Hepatocyte (in vitro differentiated cells): ENCODE measurements at regions not wholly inside any gene's neighbourhood (a gene's known extent, or its start where the extent isn't known, plus 50 kb on each side); places are given as distances from the start of the nearest gene placed in this dataset.

ENCODE experiments used
- EZH2 ChIP-seq: fragments of 200-600 bp; sonication (generic); IDR thresholded peaks from 2 replicates; pipeline ENCODE4 v1.6.1; 2016; ENCODE audit warnings: antibody characterized with exemption, mild to moderate bottlenecking, borderline replicate concordance
- TF ChIP-seq, protein P1 (sequence below): fragments of 200-600 bp; sonication (generic); IDR thresholded peaks from 2 replicates; pipeline ENCODE4 v1.5.1; 2016; ENCODE audit warnings: antibody characterized with exemption, mild to moderate bottlenecking; ENCODE audit not compliant: poor library complexity

- TF ChIP-seq, protein P1, sequence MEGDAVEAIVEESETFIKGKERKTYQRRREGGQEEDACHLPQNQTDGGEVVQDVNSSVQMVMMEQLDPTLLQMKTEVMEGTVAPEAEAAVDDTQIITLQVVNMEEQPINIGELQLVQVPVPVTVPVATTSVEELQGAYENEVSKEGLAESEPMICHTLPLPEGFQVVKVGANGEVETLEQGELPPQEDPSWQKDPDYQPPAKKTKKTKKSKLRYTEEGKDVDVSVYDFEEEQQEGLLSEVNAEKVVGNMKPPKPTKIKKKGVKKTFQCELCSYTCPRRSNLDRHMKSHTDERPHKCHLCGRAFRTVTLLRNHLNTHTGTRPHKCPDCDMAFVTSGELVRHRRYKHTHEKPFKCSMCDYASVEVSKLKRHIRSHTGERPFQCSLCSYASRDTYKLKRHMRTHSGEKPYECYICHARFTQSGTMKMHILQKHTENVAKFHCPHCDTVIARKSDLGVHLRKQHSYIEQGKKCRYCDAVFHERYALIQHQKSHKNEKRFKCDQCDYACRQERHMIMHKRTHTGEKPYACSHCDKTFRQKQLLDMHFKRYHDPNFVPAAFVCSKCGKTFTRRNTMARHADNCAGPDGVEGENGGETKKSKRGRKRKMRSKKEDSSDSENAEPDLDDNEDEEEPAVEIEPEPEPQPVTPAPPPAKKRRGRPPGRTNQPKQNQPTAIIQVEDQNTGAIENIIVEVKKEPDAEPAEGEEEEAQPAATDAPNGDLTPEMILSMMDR, result no peak
- TF ChIP-seq EZH2, result no peak
Measured at GRCh38 chr19:33905473-33905936, 108.8 kb downstream of the KCTD15 start.
